ENCODE measurements at regions not wholly inside any gene's neighbourhood (a gene's known extent, or its start where the extent isn't known, plus 50 kb on each side); places are given as distances from the start of the nearest gene placed in this dataset.

DNA sequence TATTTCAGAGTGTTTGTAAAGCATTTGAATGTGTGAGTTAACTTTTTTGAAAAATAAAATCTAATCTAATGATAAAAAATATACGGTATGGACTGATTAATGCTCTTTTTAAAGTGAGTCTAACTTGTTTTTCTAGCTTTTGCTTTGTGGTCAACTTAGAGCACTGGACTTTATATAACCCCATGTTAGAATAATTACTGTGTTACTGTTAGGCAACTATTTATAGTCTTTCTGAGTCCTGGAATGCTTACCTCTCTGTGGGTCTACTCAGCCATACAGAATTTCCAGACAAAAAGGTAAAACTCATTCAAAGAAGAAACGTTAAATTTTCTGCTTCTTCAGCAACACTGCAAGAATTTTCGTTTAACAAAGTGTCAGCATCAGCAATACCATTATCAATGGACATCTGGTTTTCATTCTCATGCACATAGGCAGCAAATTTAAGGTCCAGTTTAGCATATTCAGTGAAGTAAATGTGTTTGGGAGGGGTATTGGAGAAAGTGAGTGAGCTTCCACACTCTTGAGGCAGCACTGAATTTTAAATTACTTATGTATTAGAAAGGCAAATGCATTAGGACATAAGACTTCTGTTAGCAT, 664.7 kb upstream of the NEGR1 start:
- Histone ChIP-seq H3K4me1 (ENCODE audit: insufficient read depth, low read length) (no peaks in the 10 kb centered on the region), H3K27me3 (ENCODE audit: insufficient read depth, low read length) (no peaks in the 10 kb centered on the region), H3K27ac (ENCODE audit: low read depth, low read length) (no peak overlapping the region), H3K9me3 (ENCODE audit: control insufficient read depth in 1 of 2, low read length in 2 of 2) (no peaks in the 10 kb centered on the region), H3K4me3 (ENCODE audit: low read length in 2 of 2) (no peak overlapping the region), H3K36me3 (ENCODE audit: insufficient read depth, low read length) (no peaks in the 10 kb centered on the region)
- H3K4me1 Mint-ChIP-seq, result no peaks in the 10 kb centered on the region
- H3K9me3 Mint-ChIP-seq, result peaks cover 0 to 14% (median 3%) of the 10 kb centered on the region in 8 donors
- POLR2A ChIA-PET (ENCODE audit: partially characterized antibody), result no interaction called here
- no peaks in the 10 kb centered on the region for H3K27me3 Mint-ChIP-seq
- intact Hi-C loops (cut with micrococcal nuclease), result no loop called here
- no peak overlapping the region for H3K27ac Mint-ChIP-seq
- H3K4me3 Mint-ChIP-seq, result no peak overlapping the region
- no peak for DNase-seq
- no peaks in the 10 kb centered on the region for H3K36me3 Mint-ChIP-seq
- CTCF ChIA-PET (ENCODE audit: partially characterized antibody), result no interaction called here

DNA sequence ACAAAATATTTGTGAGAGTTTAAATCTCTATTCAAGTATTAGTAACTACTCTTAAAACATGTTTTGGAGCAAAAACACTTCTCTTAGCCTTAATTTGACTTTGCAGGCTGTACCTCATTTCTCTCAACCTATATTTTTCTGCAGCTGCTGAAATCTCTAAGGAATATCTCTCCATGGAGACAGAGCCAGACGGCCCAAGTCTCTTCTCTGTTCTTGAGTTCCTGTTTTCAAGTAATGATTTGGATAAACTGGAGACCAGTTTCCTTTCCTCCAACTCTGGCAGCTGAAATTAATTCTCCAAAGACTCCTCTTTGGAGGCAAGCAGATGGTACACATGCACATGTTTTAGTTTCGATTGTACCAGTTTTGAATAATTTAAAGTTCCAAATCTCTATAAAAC, 659.7 kb upstream of the NEGR1 start:
- DNase-seq, result no peak
- no peaks in the 10 kb centered on the region for H3K4me1 ChIP-seq (ENCODE audit: insufficient read depth, low read length)
- no peaks in the 10 kb centered on the region for H3K36me3 ChIP-seq (ENCODE audit: insufficient read depth, low read length)
- intact Hi-C loops (cut with micrococcal nuclease), result no loop called here
- Mint-ChIP-seq H3K9me3 (peaks cover 0 to 11% (median 4%) of the 10 kb centered on the region in 8 donors), H3K27ac (no peak overlapping the region), H3K4me3 (no peak overlapping the region), H3K4me1 (no peaks in the 10 kb centered on the region), H3K27me3 (no peaks in the 10 kb centered on the region), H3K36me3 (no peaks in the 10 kb centered on the region)
- H3K27me3 ChIP-seq (ENCODE audit: insufficient read depth, low read length), result no peaks in the 10 kb centered on the region
- H3K4me3 ChIP-seq (ENCODE audit: low read length in 2 of 2), result no peak overlapping the region
- no peaks in the 10 kb centered on the region for H3K9me3 ChIP-seq (ENCODE audit: control insufficient read depth in 1 of 2, low read length in 2 of 2)
- POLR2A ChIA-PET (ENCODE audit: partially characterized antibody), result no interaction called here
- CTCF ChIA-PET (ENCODE audit: partially characterized antibody), result no interaction called here
- H3K27ac ChIP-seq (ENCODE audit: low read depth, low read length), result no peak overlapping the region

DNA sequence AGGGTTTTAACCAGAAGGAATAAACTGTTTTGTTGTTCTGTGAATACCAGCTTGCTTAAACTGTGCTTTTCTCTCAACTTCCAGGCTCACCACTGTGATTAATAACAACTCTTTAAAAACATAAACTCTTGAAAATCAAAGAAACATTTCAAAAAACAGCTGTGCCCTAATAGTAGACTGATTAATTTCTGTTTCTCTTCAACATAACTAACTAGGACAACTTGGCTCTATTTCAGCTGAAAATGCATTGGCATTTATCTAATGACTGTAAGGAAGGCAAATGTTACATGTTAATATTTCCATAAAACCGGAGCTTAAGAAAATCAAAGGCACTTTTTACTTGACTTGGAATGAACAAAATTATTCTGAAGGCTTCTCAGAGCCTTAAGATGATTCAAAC, 656.1 kb upstream of the NEGR1 start:
- Histone ChIP-seq H3K9me3 (ENCODE audit: control insufficient read depth in 1 of 2, low read length in 2 of 2) (no peaks in the 10 kb centered on the region), H3K27me3 (ENCODE audit: insufficient read depth, low read length) (no peaks in the 10 kb centered on the region), H3K36me3 (ENCODE audit: insufficient read depth, low read length) (no peaks in the 10 kb centered on the region), H3K4me1 (ENCODE audit: insufficient read depth, low read length) (no peaks in the 10 kb centered on the region), H3K27ac (ENCODE audit: low read depth, low read length) (no peak overlapping the region), H3K4me3 (ENCODE audit: low read length in 2 of 2) (no peak overlapping the region)
- H3K36me3 Mint-ChIP-seq, result no peaks in the 10 kb centered on the region
- no peak for DNase-seq
- no peaks in the 10 kb centered on the region for H3K27me3 Mint-ChIP-seq
- no peaks in the 10 kb centered on the region for H3K4me1 Mint-ChIP-seq
- intact Hi-C loops (cut with micrococcal nuclease), result no loop called here
- CTCF ChIA-PET (ENCODE audit: partially characterized antibody), result no interaction called here
- H3K27ac Mint-ChIP-seq, result no peak overlapping the region
- POLR2A ChIA-PET (ENCODE audit: partially characterized antibody), result no interaction called here
- no peak overlapping the region for H3K4me3 Mint-ChIP-seq
- H3K9me3 Mint-ChIP-seq, result peaks cover 0 to 12% (median under 1%) of the 10 kb centered on the region in 8 donors

DNA sequence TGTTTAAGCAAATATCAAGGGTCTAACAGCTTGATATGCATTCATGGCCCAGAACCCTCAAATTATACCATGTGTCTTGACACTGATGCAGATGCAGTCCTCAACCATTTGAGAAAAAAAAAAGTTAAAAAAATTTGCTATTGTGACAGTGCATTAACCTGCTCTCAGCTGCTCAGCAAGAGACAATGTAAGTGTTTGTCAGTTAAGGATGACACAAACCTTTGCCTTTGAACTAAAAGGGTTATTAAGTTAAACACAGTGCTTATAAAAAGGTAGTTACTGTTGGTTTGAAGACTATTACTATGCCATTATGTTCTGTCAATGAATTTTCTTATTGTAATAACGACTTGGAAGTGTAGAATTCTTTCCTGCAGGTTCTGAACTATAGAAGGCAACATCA, 655.6 kb upstream of the NEGR1 start:
- Mint-ChIP-seq H3K9me3 (peaks cover 0 to 12% (median under 1%) of the 10 kb centered on the region in 8 donors), H3K4me3 (no peak overlapping the region), H3K27me3 (no peaks in the 10 kb centered on the region), H3K36me3 (no peaks in the 10 kb centered on the region), H3K4me1 (no peaks in the 10 kb centered on the region), H3K27ac (no peak overlapping the region)
- ChIA-PET CTCF (ENCODE audit: partially characterized antibody) (no interaction called here), POLR2A (ENCODE audit: partially characterized antibody) (no interaction called here)
- no peaks in the 10 kb centered on the region for H3K27me3 ChIP-seq (ENCODE audit: insufficient read depth, low read length)
- no peak overlapping the region for H3K4me3 ChIP-seq (ENCODE audit: low read length in 2 of 2)
- no peak overlapping the region for H3K27ac ChIP-seq (ENCODE audit: low read depth, low read length)
- no peaks in the 10 kb centered on the region for H3K4me1 ChIP-seq (ENCODE audit: insufficient read depth, low read length)
- no peaks in the 10 kb centered on the region for H3K36me3 ChIP-seq (ENCODE audit: insufficient read depth, low read length)
- intact Hi-C loops (cut with micrococcal nuclease), result no loop called here
- H3K9me3 ChIP-seq (ENCODE audit: control insufficient read depth in 1 of 2, low read length in 2 of 2), result no peaks in the 10 kb centered on the region
- no peak for DNase-seq

DNA sequence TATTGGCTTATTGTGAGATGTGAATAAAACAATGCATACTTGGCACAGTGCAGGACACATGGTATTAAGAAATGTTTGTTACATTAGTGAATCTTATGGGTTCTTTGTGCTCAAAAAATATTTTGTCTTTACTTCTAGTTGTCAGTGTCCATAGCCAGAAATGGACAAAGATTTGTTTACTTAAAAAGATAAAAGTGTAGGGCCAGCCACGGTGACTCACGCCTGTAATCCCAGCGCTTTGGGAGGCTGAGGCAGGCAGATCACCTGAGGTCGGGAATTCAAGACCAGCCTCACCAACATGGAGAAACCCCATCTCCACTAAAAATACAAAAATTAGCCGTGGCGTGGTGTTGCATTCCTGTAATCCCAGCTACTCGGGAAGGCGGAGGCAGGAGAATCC, 654.6 kb upstream of the NEGR1 start:
- H3K4me3 ChIP-seq (ENCODE audit: low read length in 2 of 2), result no peak overlapping the region
- DNase-seq, result no peak
- Mint-ChIP-seq H3K4me3 (no peak overlapping the region), H3K36me3 (no peaks in the 10 kb centered on the region), H3K27ac (no peak overlapping the region), H3K9me3 (peaks cover 0 to 19% (median under 1%) of the 10 kb centered on the region in 8 donors), H3K4me1 (no peaks in the 10 kb centered on the region), H3K27me3 (no peaks in the 10 kb centered on the region)
- intact Hi-C loops (cut with micrococcal nuclease), result no loop called here
- H3K27ac ChIP-seq (ENCODE audit: low read depth, low read length), result no peak overlapping the region
- H3K4me1 ChIP-seq (ENCODE audit: insufficient read depth, low read length), result no peaks in the 10 kb centered on the region
- POLR2A ChIA-PET (ENCODE audit: partially characterized antibody), result no interaction called here
- no peaks in the 10 kb centered on the region for H3K27me3 ChIP-seq (ENCODE audit: insufficient read depth, low read length)
- CTCF ChIA-PET (ENCODE audit: partially characterized antibody), result no interaction called here
- no peaks in the 10 kb centered on the region for H3K36me3 ChIP-seq (ENCODE audit: insufficient read depth, low read length)
- H3K9me3 ChIP-seq (ENCODE audit: control insufficient read depth in 1 of 2, low read length in 2 of 2), result no peaks in the 10 kb centered on the region

DNA sequence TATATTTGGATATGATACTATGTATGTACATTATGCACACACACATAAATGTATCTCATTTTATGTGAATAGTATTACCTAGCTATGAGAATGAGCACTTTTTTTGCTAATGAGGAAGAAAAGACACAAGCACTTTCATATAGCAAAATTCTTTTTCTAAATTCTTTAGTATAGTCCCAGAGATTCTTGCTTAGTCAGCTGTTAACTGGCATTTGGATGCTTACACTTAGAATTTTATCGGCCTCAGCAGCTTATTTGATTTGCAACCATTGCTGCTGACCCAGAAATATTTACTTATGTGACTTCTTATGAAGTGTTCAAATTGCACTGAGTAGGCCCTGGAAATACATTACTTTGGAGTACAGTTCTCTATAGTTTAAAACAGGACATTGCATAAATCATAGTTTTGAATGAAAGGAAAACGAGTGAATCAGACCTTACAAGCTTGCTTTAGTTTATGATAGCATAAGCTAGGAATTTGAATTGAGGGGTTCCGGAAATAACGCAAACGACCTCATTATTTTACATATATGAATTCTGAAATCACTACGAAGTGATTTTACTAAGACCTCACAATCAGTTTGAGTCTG, 653.9 kb upstream of the NEGR1 start:
- Histone ChIP-seq H3K9me3 (ENCODE audit: control insufficient read depth in 1 of 2, low read length in 2 of 2) (no peaks in the 10 kb centered on the region), H3K4me1 (ENCODE audit: insufficient read depth, low read length) (no peaks in the 10 kb centered on the region), H3K27ac (ENCODE audit: low read depth, low read length) (no peak overlapping the region), H3K27me3 (ENCODE audit: insufficient read depth, low read length) (no peaks in the 10 kb centered on the region), H3K4me3 (ENCODE audit: low read length in 2 of 2) (no peak overlapping the region), H3K36me3 (ENCODE audit: insufficient read depth, low read length) (no peaks in the 10 kb centered on the region)
- Mint-ChIP-seq H3K4me1 (no peaks in the 10 kb centered on the region), H3K27me3 (no peaks in the 10 kb centered on the region), H3K4me3 (no peak overlapping the region), H3K9me3 (peaks cover 0 to 19% (median 2%) of the 10 kb centered on the region in 8 donors), H3K27ac (no peak overlapping the region), H3K36me3 (no peaks in the 10 kb centered on the region)
- no peak for DNase-seq
- POLR2A ChIA-PET (ENCODE audit: partially characterized antibody), result no interaction called here
- intact Hi-C loops (cut with micrococcal nuclease), result no loop called here
- CTCF ChIA-PET (ENCODE audit: partially characterized antibody), result no interaction called here

DNA sequence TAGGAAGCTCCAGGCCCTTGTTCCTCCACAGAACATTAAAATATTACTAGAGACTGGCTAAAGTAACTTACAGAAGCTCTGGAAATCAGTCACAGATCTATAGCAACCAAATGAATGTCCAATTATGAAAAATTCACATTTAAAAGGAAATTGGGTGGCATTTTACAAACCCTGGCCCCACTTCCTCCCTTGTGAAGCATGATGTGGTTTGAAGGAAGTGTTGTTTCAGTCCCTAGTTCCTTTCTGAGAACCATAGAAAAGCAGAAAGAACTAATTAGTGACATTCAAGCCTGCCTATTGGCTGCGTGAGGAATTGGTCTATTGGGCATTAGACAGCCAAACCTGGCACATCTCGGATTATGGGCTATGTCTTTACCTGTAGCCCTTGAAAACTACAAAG, 649.7 kb upstream of the NEGR1 start:
- H3K27ac ChIP-seq (ENCODE audit: low read depth, low read length), result no peak overlapping the region
- no peaks in the 10 kb centered on the region for H3K36me3 Mint-ChIP-seq

More for the DNA sequence above, 649.7 kb upstream of the NEGR1 start:
- Histone ChIP-seq H3K36me3 (ENCODE audit: insufficient read depth, low read length) (no peaks in the 10 kb centered on the region), H3K9me3 (ENCODE audit: control insufficient read depth in 1 of 2, low read length in 2 of 2) (no peaks in the 10 kb centered on the region), H3K4me3 (ENCODE audit: low read length in 2 of 2) (no peak overlapping the region), H3K4me1 (ENCODE audit: insufficient read depth, low read length) (no peaks in the 10 kb centered on the region), H3K27me3 (ENCODE audit: insufficient read depth, low read length) (no peaks in the 10 kb centered on the region)
- CTCF ChIA-PET (ENCODE audit: partially characterized antibody), result no interaction called here
- Mint-ChIP-seq H3K9me3 (peaks cover 0 to 27% (median 7%) of the 10 kb centered on the region in 8 donors), H3K4me3 (no peak overlapping the region), H3K4me1 (no peaks in the 10 kb centered on the region), H3K27ac (no peak overlapping the region), H3K27me3 (no peaks in the 10 kb centered on the region)
- POLR2A ChIA-PET (ENCODE audit: partially characterized antibody), result no interaction called here
- no peak for DNase-seq
- intact Hi-C loops (cut with micrococcal nuclease), result no loop called here
